GM19328 (cell line): ENCODE measurements at regions not wholly inside any gene's neighbourhood (a gene's known extent, or its start where the extent isn't known, plus 50 kb on each side); places are given as distances from the start of the nearest gene placed in this dataset.

Source experiments
- ATAC-seq: cut with Tn5 transposase; IDR thresholded peaks from one replicate; pipeline ENCODE4 v1.9.1; 2021; ENCODE audit warnings: mild to moderate bottlenecking, moderate library complexity; ENCODE audit not compliant: unreplicated experiment

DNA sequence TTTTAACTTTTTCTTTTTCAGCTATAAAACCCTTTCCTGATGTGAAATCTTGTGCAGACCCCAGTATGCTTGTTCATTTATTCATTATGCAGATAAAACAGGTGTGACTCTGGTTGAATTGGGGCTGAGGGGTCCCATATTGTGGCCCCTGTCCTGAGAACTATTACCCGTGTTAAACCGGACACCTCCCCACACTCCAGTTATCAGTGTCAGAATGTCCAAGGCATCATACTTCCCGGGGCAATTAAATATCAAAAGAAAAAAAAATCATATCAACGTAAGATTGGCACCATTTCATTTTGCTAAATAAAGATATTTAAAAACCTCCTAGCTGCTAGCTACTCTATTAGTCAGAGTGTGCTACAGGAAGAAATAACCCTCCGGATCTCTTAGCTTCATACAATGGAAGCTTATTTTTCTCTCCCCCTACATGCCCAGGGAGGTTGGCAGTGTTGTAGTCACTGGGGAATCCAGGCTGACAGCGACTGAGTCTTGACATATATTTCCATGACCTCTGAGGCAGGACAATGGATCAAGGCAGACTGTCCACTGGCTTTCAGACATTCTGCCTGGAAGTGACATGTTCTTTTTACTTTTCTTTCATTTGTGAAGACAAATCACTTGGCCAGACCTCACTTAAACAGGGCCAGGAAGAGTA is 170.0 kb downstream of the SEC61B start:
- ATAC-seq: no peak

DNA sequence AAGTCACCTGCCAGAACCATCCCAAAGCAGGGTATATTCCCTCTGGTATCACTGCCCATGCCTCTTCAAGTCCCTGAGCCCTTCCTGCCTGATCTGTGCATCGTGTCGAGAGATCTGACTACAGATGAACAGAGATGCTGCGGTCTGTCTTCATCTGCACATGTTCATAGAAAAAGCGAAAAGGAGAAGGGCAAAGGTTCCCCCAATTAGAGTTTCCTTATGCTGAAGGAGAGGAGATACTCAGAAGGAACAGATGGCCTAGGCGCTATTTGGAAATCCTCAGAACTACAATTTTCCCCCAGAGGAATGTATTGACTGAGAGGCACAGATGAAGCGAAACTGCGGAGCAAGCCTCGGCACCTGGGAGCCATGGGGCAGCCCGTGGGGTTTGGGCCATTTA is 170.9 kb downstream of the SEC61B start:
- no peak for ATAC-seq

DNA sequence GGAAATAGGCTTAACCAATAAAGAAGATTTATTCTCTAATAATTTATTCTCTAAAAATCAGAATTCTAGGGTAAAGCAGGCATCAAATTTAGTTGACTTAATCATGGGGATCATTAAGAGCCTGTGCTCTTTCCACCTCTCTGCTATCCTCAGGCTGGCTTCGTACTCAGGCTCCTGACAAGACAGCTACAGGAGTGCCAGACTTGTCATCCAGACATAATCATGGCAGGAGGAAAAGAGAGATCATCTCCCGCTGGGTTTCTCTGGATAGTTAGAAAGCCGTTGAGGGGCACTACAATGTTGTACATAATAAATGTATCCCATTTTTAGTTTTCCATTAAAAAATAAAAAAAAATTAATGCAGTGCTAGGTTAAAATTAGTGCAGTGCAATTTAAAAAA is 171.9 kb downstream of the SEC61B start:
- ATAC-seq: no peak

DNA sequence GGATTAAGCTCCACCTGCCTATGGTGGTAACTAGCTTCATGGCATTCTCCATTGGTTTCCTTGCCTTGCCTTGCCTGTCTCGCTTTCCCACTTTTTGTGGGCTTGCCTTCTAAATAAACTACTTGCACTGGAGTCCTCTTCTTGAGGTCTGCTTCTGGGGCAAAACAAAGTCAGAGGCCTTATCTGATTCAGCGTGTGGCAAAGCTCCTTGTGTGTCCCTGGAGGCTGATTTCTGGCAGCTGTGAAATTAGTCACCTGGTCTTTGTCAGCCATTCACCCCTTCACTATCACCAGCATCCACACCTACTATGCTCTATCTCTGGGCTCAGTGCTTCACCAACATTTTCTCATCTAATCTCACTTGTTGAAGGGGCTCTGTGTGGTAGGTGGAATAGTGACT is 176.2 kb downstream of the SEC61B start:
- no peak for ATAC-seq

DNA sequence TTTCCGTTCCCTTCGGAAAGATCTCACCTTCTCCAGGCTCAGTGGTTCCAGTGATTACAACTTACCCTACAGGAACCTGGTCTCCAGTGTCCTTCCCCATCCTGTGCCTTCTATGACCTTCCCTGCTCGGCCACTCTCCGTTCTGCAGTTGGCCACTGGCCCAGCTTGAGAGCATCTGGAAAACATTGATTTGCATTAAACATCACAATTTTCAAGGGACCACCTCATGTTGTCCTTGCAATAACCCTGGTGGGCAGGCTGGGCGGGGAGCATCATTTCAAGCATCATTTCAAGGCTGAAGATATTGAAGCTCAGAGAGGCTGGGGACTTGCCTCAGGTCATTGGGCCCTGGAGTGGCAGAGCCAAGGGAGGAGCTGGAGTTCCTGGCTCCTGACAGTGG is 177.4 kb downstream of the SEC61B start:
- ATAC-seq: no peak

DNA sequence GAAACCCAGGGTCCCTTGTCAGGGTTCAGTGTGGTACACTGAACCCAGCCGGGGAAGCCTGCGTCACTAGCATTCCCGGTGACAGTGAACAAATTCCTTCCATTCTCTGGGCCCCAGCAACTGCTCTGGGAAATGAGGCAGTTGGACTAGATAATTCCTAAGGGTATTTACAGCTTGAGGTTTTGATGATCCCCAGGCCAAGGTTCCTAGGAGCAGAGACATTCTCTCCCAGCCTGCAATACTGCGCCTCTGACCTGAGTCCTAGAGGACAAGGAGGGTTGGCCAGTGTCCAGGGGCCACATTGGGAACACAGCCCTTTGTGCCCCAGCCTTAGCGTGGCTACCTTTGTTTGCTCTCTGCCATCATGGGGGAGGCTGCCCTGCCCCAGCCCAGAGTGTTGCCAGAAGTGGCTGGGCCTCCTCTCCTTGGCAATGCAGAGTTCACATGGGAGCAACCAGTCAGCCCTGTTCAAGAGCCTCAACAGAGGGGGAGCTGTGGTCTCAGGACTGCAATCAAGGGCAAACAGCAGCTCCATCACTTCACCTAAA is 178.2 kb downstream of the SEC61B start:
- no peak for ATAC-seq

DNA sequence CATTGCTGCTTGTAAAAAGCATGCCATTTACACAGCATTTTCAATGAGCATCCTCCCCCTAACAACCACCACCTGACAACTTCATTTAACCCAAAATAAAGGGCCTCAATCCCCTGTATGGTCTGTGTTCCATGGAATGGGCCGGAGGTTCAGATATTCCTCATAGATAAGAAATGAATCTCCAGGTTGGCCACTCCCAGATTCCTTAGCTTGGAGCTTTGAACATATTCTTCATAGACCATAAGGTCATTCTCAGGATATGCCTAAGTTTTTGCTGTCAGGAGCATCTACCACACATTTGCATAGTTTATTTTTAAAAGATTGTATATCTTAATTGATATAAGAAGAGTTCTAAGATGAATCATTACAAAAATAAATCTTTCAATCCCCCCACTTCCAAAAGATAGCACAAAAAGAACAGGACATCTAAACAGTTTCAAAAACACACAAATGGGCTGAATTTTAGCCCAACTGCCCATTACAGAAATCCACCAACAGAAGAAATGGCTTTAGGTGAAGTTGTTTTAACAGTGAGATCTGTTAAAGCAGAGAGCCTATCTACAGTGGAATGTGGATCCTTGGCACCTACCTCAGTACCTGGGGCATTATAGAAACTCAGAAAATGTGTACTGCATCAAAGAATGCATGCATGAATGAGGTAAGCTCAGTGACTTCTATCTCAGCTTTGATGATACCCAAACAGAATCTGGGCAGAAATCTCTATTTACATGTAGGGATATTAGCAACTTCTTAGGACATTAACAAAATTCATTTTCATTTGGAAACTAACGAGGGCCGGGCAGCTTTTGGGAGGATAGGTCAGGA is 179.8 kb downstream of the SEC61B start:
- ATAC-seq: no peak

DNA sequence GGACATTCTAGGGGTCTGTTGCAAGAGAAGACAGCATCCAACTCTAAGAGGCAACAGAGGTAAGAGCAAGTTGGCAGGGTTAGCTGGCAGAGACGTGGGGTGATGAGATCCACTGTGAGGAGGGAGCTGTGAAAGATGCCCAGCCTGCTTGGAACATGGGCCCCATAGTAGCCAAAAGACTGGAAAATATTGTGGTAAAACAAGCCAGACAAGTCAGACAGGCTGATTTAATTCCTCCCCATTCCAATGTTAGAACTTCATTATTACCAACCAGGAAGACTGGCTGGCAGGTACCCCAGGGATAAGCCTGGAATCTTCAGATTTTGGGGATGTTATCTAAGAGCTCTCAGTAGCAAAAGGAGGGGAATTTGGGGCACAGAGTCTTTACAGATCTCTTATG is 181.3 kb downstream of the SEC61B start:
- no peak for ATAC-seq

DNA sequence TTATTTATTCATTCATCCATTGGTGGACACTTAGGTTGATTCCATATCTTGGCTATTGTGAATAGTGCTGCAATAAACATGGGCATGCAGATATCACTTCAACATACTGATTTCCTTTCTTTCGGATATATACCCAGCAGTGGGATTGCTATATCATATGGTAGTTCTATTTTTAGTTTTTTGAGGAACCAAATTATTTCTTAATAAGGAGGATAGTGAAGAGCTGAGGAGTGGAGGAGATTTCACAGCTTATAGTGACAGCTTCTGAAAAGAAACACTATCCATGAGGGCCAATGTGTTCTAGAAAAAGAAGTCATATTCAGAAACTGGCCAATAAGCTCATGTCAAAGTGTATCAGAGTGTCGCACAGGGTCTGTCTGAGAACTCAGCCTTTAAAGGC is 183.3 kb downstream of the SEC61B start:
- no peak for ATAC-seq

DNA sequence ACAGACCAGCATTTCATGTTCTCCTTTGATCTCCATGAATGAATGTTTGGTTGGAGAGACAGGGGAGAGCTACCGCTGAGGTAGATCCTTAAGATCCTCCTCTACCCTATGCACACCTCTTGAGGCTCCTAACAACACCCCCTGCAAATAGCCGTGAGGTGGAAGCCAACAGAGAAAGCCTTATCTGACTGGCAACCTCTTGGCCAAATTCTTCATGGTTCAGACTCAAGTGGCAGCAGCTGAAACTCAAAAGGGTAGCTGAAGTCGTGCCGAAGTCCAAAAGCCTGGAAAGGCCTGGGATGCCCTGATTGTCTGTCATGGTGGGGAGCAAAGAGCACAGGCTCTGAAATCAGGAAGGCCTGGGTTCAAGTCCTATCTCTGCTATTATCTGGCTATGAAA is 184.9 kb downstream of the SEC61B start:
- no peak for ATAC-seq

DNA sequence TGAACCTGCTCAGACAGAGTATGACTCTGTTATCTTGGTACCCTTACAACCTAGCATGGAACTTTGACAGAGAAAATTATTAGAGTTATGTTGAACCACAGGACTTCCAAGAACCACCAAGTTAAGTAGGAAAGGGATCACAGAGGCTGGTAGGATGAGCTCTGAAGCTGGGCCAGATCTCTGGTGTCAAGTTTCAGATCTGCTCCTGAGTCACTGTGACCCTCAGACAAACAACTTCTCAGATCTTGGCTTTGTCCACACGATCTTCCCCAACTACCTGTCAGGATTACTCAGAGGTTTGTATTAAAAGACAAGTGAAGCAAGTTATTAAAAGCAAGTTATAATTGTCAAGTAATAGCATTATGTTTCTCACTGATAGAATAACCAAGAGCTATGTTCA is 189.0 kb downstream of the SEC61B start:
- ATAC-seq: no peak

DNA sequence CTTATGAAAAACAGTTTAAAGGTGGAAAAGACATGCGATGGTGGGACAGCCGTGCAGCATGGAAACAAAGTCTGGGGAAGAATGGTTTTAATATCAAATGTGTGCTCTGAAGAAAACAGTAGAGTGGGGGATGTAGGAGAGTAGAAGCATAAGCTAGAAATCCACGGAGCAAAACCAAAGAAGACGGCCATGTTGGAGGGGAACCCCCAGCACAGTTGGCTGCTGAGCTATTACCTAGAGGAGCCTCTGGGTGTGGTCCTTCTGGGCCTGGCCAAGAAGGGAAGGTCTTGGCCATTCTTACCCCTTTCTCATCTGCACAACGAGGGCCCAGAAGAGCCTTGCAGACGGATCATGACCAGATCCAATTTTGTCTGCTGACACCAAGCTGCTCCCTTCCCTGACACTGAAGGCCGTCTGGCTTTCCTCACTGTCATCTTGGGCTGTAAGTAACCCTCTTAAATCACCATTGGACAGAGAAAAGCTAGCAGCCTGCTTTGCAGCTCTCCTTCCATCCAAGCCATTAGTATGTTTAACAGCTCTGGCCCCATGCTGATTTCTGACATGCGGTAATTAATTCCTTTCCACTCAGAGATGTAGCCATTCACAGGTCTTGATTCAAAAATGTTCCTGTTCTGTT is 189.5 kb downstream of the SEC61B start:
- ATAC-seq: no peak

DNA sequence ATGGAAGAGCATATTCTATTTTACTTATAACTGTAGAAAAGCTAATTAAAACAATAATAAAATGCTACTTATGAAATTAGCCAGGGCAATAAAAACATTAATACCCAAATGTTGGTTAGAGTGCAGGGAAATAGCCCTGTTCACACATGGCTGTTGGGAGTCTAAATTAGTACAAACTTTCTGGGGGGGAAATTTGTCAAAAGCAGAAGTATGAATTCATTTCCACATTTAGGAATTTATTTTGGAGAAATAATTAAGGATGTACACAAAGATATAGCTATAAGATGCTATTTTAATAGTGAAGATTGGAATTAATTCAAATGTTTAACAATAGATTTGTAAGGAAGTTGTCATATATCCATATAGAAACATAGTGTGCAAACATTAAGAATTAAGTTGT is 190.5 kb downstream of the SEC61B start:
- no peak for ATAC-seq

DNA sequence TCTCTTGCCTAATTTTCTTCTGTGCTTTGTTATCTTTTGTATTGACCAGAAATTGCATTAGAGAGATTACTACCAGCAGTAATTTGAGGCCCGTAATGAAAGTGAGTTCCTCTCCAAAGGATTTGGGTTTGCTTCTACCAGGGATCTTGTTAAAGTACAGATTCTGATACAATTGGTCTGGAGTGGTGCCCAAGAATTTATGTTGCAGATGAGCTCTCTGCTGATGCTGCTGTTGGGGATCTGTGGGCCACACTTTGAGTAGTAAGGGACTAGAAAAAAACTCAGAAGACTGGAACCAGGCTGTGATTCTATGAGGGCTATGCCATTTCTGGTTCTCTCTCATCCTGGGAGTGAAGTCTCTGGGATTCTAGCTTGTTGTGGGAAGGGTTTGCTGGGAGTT is 192.2 kb downstream of the SEC61B start:
- no peak for ATAC-seq

DNA sequence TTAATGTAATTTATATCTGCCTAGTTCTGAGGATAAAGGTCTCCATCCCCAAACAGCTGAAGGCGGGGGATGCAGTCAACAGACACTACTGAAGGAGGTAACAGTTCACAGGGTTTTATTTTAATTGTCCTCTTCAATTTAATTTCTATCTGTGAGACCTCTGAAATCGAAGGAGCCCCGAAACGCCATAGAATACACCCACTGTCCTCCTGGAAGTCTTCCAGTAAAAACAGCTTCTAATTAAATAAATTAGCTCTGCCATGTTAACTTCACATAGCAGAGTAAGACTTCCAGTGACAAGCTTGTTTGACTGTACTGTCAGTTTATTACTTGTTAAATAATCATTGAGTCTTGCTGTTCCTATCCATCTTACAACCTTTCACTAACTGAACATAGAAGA is 193.5 kb downstream of the SEC61B start:
- ATAC-seq: no peak

DNA sequence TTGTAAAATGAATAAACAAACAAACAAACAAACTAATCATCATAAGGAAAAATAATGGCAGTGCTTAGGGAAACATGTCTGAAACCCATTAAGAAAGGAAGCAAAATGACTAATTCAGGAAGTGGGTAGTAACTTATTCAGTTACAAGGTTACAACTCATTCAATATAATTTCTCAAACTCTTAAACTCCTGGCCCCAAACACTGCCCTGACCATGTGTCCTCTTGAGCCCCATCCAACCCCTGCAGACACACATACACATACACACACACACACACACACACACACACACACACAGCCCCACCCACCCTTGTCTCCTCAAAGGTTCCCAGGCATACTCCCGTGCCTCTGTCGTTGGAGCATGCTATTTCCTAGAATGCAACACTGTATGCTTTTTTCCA is 193.9 kb downstream of the SEC61B start:
- no peak for ATAC-seq

DNA sequence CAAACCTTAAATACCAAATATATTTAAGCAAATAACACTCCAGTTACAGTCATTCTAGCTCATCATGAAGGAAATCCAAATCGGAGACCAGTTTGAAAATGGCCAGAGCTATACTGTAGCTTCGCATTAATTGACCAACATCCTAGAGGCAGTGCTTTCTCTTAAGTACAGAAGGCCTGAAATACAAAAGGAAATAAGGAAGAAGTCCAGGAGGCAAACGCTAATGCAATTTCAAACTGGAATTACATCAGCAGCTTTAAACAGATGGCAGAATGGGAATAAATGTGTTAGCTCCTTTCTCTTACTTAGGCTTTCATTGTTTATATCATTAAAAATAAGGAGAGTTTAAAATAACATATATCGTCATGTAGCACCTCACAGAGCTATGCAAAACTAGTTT is 197.0 kb downstream of the SEC61B start:
- no peak for ATAC-seq

DNA sequence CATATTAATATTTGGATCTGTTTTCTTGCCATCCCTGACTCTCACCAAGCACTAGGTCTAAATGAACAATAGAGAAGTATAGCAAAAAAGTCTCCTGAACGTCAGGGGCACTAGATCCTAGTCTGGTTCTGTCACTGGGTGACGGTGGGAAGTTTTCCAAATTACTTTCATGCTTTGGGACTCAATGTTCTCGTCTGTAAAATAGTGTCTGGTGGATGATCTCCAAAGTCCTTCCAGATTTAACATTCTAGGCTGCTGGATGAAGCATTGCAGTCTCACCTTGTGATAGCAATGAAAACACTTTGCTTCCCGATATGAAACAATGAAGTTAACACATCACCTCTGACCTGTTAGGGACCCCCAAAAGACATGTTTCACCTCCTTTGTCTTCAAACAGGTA is 199.3 kb downstream of the SEC61B start:
- ATAC-seq: no peak

DNA sequence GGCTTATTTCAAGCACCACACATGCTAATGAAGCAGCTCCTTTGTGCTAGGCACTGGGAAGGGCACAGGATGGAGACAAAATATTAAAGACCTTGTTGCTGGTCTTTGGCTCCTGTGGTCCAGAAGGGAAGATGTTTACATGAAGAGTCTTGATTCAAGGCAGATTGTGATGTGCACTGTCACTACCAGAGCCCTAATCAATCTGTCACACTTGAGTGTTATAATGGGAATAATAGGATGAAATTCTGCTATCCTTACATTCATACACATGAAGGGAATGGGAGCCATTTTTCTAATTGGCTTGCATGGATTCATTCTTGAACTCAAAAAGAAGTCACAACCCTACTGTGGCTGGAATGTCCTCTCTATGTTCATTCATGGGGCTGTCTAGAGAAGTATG is 203.0 kb downstream of the SEC61B start:
- no peak for ATAC-seq

DNA sequence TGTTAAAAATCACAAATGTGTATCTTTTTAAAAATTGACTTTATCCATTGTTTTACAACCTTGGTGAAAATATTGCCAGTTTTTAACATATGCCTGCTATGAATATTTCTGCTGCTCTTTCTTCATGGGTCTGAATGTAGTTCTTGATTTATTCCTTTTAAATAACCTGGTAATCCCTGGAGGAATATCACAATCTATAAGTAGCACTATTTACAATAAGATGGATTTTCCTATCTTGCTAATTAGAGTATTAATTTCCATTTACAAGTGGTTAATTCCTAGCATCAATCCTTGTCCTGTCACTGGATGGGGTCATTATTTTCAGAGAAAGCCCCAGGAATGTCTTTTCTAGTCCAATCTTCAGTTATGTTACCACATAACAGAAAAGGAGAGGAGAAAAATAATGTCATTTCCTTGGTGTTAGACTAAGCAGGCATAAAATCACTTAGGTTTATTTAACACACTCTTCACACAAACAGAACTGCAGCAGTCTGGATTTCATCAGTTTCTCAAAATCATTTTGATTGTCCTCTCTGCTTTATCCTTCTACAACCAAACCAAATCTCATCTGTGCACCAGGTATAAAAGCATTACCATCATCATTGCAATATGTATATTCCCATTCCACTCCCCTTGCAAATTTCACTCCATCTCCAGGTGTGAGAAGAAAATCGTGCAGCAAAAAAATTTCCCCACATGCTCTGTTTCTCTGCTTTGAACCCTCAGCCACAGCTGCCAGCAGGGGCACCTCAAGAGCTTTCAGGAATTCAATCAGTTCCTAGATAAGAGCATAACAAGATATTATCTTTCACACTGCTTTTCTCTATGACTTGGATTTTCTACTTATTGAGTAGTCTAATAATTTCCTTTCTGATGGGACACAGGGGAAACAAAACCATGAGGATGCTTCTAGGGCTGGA is 204.1 kb downstream of the SEC61B start:
- ATAC-seq: no peak

DNA sequence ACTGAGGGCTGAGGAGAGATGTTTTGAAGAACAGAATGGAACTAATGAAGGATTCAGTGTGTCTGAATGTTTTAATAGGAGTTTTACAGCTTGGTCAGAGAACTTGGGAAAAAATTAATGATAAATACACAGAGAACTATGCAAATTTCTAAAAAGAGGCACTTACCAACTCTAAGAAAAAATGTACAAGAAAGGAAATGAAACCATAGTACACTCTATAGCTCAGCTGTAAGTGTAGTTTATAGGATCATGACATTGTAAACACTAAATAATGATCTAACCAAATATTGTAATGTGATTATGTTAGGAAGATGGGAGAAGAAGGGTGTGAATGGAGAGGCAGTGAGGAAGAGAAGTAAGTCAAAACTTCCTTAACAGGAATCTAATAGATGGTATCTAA is 205.2 kb downstream of the SEC61B start:
- no peak for ATAC-seq
